ENCODE measurements at regions not wholly inside any gene's neighbourhood (a gene's known extent, or its start where the extent isn't known, plus 50 kb on each side); places are given as distances from the start of the nearest gene placed in this dataset.

- Histone ChIP-seq H2AFZ (ENCODE audit: low read depth) (no peak overlapping the region), H3K9me3 (no peaks in the 10 kb centered on the region), H3K4me2 (no peak overlapping the region), H3F3A (replicated peaks; ENCODE audit: insufficient read depth) (no peaks in the 10 kb centered on the region), H3K9ac (no peak overlapping the region), H3K9me2 (no peaks in the 10 kb centered on the region), H3K4me1 (ENCODE audit: control insufficient read depth in 1 of 2, insufficient read depth in 2 of 2, low read depth in 1 of 2, low read length in 1 of 2) (no peaks in the 10 kb centered on the region), H3K36me3 (replicated peaks in 1 of 2; ENCODE audit: control insufficient read depth in 1 of 2, insufficient read depth in 2 of 2, low read length in 1 of 2) (no peaks in the 10 kb centered on the region), H3K27me3 (ENCODE audit: insufficient read depth) (peaks cover under 1% of the 10 kb centered on the region; the same call in 1 of the 2 replicates), H4K20me1 (ENCODE audit: insufficient read depth) (no peaks in the 10 kb centered on the region), H3K79me2 (ENCODE audit: insufficient read depth) (no peaks in the 10 kb centered on the region), H3K4me3 (ENCODE audit: low read depth in 2 of 2, low read length in 1 of 2) (no peak overlapping the region), H3K27ac (ENCODE audit: low read depth in 2 of 2, low read length in 1 of 2) (no peak overlapping the region)
- ChIA-PET POLR2A (no interaction called here), CTCF (no interaction called here)
- TF ChIP-seq EP300 (IDR thresholded peaks at IDR 0.05; ENCODE audit: borderline replicate concordance in 1 of 2, low read depth in 1 of 2, low read length in 1 of 2) (no peak), FOSL2 (IDR thresholded peaks at IDR 0.05; ENCODE audit: borderline replicate concordance, low read depth) (no peak), RXRA (IDR thresholded peaks at IDR 0.05; ENCODE audit: borderline replicate concordance, low read depth) (no peak), GATA2 (CRISPR knock-in tag; IDR thresholded peaks at IDR 0.05) (no peak), SIN3A (IDR thresholded peaks at IDR 0.05; ENCODE audit: borderline replicate concordance, low read depth, low read length) (no peak), RAD21 (IDR thresholded peaks at IDR 0.05; ENCODE audit: low read length) (no peak), NRF1 (IDR thresholded peaks at IDR 0.05; ENCODE audit: low read depth, low read length) (no peak), RFX5 (IDR thresholded peaks at IDR 0.05; ENCODE audit: low read length) (no peak), TAF1 (IDR thresholded peaks at IDR 0.05; ENCODE audit: borderline replicate concordance, low read depth, low read length) (no peak), EZH2phosphoT487 (IDR thresholded peaks at IDR 0.05; ENCODE audit: borderline replicate concordance, low read depth) (no peak), MXI1 (IDR thresholded peaks at IDR 0.05; ENCODE audit: low read depth, low read length) (no peak), JUND (IDR thresholded peaks at IDR 0.05) (no peak), IRF3 (IDR thresholded peaks at IDR 0.05; ENCODE audit: low read depth, low read length) (no peak), YY1 (IDR thresholded peaks at IDR 0.05; ENCODE audit: low read depth) (no peak), FOXM1 (IDR thresholded peaks at IDR 0.05; ENCODE audit: low read depth) (no peak)
- TF ChIP-seq, protein P1, sequence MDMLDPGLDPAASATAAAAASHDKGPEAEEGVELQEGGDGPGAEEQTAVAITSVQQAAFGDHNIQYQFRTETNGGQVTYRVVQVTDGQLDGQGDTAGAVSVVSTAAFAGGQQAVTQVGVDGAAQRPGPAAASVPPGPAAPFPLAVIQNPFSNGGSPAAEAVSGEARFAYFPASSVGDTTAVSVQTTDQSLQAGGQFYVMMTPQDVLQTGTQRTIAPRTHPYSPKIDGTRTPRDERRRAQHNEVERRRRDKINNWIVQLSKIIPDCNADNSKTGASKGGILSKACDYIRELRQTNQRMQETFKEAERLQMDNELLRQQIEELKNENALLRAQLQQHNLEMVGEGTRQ (IDR thresholded peaks at IDR 0.05; ENCODE audit: borderline replicate concordance, low read depth, low read length): no peak
- TF ChIP-seq, protein P2, sequence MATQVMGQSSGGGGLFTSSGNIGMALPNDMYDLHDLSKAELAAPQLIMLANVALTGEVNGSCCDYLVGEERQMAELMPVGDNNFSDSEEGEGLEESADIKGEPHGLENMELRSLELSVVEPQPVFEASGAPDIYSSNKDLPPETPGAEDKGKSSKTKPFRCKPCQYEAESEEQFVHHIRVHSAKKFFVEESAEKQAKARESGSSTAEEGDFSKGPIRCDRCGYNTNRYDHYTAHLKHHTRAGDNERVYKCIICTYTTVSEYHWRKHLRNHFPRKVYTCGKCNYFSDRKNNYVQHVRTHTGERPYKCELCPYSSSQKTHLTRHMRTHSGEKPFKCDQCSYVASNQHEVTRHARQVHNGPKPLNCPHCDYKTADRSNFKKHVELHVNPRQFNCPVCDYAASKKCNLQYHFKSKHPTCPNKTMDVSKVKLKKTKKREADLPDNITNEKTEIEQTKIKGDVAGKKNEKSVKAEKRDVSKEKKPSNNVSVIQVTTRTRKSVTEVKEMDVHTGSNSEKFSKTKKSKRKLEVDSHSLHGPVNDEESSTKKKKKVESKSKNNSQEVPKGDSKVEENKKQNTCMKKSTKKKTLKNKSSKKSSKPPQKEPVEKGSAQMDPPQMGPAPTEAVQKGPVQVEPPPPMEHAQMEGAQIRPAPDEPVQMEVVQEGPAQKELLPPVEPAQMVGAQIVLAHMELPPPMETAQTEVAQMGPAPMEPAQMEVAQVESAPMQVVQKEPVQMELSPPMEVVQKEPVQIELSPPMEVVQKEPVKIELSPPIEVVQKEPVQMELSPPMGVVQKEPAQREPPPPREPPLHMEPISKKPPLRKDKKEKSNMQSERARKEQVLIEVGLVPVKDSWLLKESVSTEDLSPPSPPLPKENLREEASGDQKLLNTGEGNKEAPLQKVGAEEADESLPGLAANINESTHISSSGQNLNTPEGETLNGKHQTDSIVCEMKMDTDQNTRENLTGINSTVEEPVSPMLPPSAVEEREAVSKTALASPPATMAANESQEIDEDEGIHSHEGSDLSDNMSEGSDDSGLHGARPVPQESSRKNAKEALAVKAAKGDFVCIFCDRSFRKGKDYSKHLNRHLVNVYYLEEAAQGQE (IDR thresholded peaks at IDR 0.05; ENCODE audit: low read depth, low read length): no peak
- TF ChIP-seq, protein P3, sequence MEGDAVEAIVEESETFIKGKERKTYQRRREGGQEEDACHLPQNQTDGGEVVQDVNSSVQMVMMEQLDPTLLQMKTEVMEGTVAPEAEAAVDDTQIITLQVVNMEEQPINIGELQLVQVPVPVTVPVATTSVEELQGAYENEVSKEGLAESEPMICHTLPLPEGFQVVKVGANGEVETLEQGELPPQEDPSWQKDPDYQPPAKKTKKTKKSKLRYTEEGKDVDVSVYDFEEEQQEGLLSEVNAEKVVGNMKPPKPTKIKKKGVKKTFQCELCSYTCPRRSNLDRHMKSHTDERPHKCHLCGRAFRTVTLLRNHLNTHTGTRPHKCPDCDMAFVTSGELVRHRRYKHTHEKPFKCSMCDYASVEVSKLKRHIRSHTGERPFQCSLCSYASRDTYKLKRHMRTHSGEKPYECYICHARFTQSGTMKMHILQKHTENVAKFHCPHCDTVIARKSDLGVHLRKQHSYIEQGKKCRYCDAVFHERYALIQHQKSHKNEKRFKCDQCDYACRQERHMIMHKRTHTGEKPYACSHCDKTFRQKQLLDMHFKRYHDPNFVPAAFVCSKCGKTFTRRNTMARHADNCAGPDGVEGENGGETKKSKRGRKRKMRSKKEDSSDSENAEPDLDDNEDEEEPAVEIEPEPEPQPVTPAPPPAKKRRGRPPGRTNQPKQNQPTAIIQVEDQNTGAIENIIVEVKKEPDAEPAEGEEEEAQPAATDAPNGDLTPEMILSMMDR (IDR thresholded peaks at IDR 0.05): no peak
- TF ChIP-seq, protein P4, sequence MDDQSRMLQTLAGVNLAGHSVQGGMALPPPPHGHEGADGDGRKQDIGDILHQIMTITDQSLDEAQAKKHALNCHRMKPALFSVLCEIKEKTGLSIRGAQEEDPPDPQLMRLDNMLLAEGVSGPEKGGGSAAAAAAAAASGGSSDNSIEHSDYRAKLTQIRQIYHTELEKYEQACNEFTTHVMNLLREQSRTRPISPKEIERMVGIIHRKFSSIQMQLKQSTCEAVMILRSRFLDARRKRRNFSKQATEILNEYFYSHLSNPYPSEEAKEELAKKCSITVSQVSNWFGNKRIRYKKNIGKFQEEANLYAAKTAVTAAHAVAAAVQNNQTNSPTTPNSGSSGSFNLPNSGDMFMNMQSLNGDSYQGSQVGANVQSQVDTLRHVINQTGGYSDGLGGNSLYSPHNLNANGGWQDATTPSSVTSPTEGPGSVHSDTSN (IDR thresholded peaks at IDR 0.05): no peak
- DNase-seq: no peak
- WGBS (ENCODE audit: low lambda C conversion rate): 5% methylated on average over 3 of the region's 3 CpGs
These were observed 79.2 kb upstream of the CACNA1A start for GRCh38 chr19:13585512-13585911.

Data from SK-N-SH (cell line).